COLO668 (cell line): ENCODE measurements at regions not wholly inside any gene's neighbourhood (a gene's known extent, or its start where the extent isn't known, plus 50 kb on each side); places are given as distances from the start of the nearest gene placed in this dataset.

ENCODE experiments used
- DNase-seq: peaks from one replicate; lab custom pipeline; 2025; ENCODE audit not compliant: unreplicated experiment; lab: John Stamatoyannopoulos, UW

GRCh38 chrX:129188231-129188630 lies 335.1 kb downstream of the SMARCA1 start:
- DNase-seq: no peak

- DNase-seq: no peak
These were observed 346.6 kb downstream of the SMARCA1 start for GRCh38 chrX:129176710-129177109.

GRCh38 chrX:129161108-129161507 lies 362.2 kb downstream of the SMARCA1 start:
- DNase-seq: no peak

GRCh38 chrX:129158505-129158904 lies 364.8 kb downstream of the SMARCA1 start:
- no peak for DNase-seq

GRCh38 chrX:129145840-129146272 lies 377.4 kb downstream of the SMARCA1 start:
- no peak for DNase-seq

GRCh38 chrX:129145385-129145784 lies 377.9 kb downstream of the SMARCA1 start:
- no peak for DNase-seq

- no peak for DNase-seq
These were observed 378.9 kb downstream of the SMARCA1 start for GRCh38 chrX:129144172-129145038.

GRCh38 chrX:129139837-129140598 lies 383.3 kb downstream of the SMARCA1 start:
- DNase-seq: peak; percentile 29

GRCh38 chrX:129125122-129125914 lies 398.0 kb downstream of the SMARCA1 start:
- no peak for DNase-seq

- DNase-seq: no peak
These were observed 399.5 kb downstream of the SMARCA1 start for GRCh38 chrX:129123795-129124194.

GRCh38 chrX:129116676-129117470 lies 406.4 kb downstream of the SMARCA1 start:
- no peak for DNase-seq

GRCh38 chrX:129115935-129116334 lies 407.4 kb downstream of the SMARCA1 start:
- DNase-seq: no peak

- DNase-seq: peak; percentile 48
These were observed 408.2 kb downstream of the SMARCA1 start for GRCh38 chrX:129115104-129115503.

- DNase-seq: peak; percentile 12
These were observed 412.1 kb downstream of the SMARCA1 start for GRCh38 chrX:129111081-129111798.

- peak; percentile 46 for DNase-seq
These were observed 414.4 kb downstream of the SMARCA1 start for GRCh38 chrX:129108936-129109335.

- no peak for DNase-seq
These were observed 424.1 kb downstream of the SMARCA1 start for GRCh38 chrX:129099207-129099606.

GRCh38 chrX:129097668-129098067 lies 425.6 kb downstream of the SMARCA1 start:
- no peak for DNase-seq

GRCh38 chrX:129093706-129094105 lies 429.6 kb downstream of the SMARCA1 start:
- DNase-seq: peak; percentile 5

- no peak for DNase-seq
These were observed 430.5 kb downstream of the SMARCA1 start for GRCh38 chrX:129092757-129093156.

- no peak for DNase-seq
These were observed 431.0 kb downstream of the SMARCA1 start for GRCh38 chrX:129092242-129092641.
